ENCODE measurements at regions not wholly inside any gene's neighbourhood (a gene's known extent, or its start where the extent isn't known, plus 50 kb on each side); places are given as distances from the start of the nearest gene placed in this dataset.
A peak's percentile ranks its signal among the peaks of the same experiment; 100 is the strongest.

DNA sequence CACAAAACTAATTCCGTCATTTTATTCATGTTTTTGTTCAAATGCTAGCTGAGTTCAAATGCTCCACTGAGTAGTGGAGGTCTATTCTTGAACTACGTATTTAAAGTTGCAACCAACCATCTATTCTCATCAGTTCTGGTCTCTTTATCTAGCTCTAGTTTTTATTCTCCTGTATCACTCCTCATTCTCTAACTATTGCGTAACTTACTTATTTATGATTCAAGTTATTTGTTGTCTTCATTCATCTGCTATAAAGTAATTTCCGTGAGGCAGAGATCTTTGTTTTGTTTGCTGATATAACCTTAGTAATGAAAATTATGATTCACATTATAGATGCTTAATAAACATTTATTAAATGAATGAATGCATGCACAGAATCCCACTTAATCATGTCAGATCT is 221.6 kb upstream of the ASCC3 start:
- no peaks in the 10 kb centered on the region for H3F3A ChIP-seq (ENCODE audit: insufficient read depth)
- H3K4me3 ChIP-seq = no peak overlapping the region
- H3K36me3 ChIP-seq (ENCODE audit: low read depth) = no peaks in the 10 kb centered on the region
- no peaks in the 10 kb centered on the region for H3K9me2 ChIP-seq (ENCODE audit: insufficient read depth)
- no peak overlapping the region for H3K4me2 ChIP-seq (ENCODE audit: unreplicated experiment)
- H3K4me1 ChIP-seq (ENCODE audit: insufficient read depth) = no peaks in the 10 kb centered on the region
- H3K9me3 ChIP-seq (ENCODE audit: low read depth) = no peaks in the 10 kb centered on the region
- no peaks in the 10 kb centered on the region for H3K79me2 ChIP-seq (ENCODE audit: insufficient read depth)
- in situ Hi-C loops (cut with MboI) = no loop called here
- H3K9ac ChIP-seq = no peak overlapping the region
- no peaks in the 10 kb centered on the region for H3K27me3 ChIP-seq (replicated peaks; ENCODE audit: insufficient read depth)
- H2AFZ ChIP-seq = no peak overlapping the region
- H3K27ac ChIP-seq = no peak overlapping the region
- DNase-seq = no peak
- WGBS, 2 experiments (ENCODE audit: low coverage in 1 of 2, low lambda C conversion rate in 2 of 2, missing lambda C conversion rate in 2 of 2) = 34 to 44% methylated on average over 4 of the region's 4 CpGs
- TF ChIP-seq EZH2 (IDR thresholded peaks at IDR 0.05; ENCODE audit: insufficient read depth, poor library complexity, severe bottlenecking) = no peak
- TF ChIP-seq EZH2phosphoT487 (IDR thresholded peaks at IDR 0.05; ENCODE audit: insufficient read depth, low read depth) = no peak
- no peaks in the 10 kb centered on the region for H4K20me1 ChIP-seq (ENCODE audit: insufficient read depth)

- Histone ChIP-seq H3K27ac (no peak overlapping the region), H3K79me2 (ENCODE audit: insufficient read depth) (no peaks in the 10 kb centered on the region), H3K9ac (no peak overlapping the region), H3K9me2 (ENCODE audit: insufficient read depth) (no peaks in the 10 kb centered on the region), H3F3A (ENCODE audit: insufficient read depth) (no peaks in the 10 kb centered on the region), H3K27me3 (replicated peaks; ENCODE audit: insufficient read depth) (no peaks in the 10 kb centered on the region), H3K4me1 (ENCODE audit: insufficient read depth) (no peaks in the 10 kb centered on the region), H3K4me2 (ENCODE audit: unreplicated experiment) (no peak overlapping the region), H3K36me3 (ENCODE audit: low read depth) (no peaks in the 10 kb centered on the region), H3K9me3 (ENCODE audit: low read depth) (no peaks in the 10 kb centered on the region), H2AFZ (no peak overlapping the region), H3K4me3 (no peak overlapping the region), H4K20me1 (ENCODE audit: insufficient read depth) (no peaks in the 10 kb centered on the region)
- 45 to 58% methylated on average over 4 of the region's 4 CpGs for WGBS, 2 experiments (ENCODE audit: low coverage in 1 of 2, low lambda C conversion rate in 2 of 2, missing lambda C conversion rate in 2 of 2)
- DNase-seq = no peak
- no peak for TF ChIP-seq EZH2phosphoT487 (IDR thresholded peaks at IDR 0.05; ENCODE audit: insufficient read depth, low read depth)
- TF ChIP-seq EZH2 (IDR thresholded peaks at IDR 0.05; ENCODE audit: insufficient read depth, poor library complexity, severe bottlenecking) = no peak
- in situ Hi-C loops (cut with MboI) = no loop called here
Measured at GRCh38 chr6:101108286-101108685, 227.2 kb upstream of the ASCC3 start.

DNA sequence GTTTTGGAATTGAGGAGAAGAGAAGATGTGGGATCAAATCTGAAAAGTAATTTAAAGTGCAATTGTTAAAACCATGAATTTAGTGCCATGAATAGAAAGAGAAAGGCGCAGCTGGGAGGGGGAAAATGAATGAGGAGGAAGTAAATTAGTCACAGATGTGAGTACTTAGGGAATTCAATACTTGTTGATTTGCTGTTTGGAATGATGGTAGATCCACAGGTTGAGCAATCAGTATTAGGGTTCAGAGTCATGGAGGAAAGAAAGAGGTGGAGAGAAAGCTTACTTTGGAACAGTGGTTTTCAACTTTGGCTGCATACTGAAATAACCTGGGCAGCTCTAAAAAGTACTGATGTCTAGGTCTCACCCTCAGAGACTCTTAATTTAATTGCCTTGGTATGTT is 229.7 kb upstream of the ASCC3 start:
- Histone ChIP-seq H3K4me1 (ENCODE audit: insufficient read depth) (no peaks in the 10 kb centered on the region), H3K79me2 (ENCODE audit: insufficient read depth) (no peaks in the 10 kb centered on the region), H3K27me3 (replicated peaks; ENCODE audit: insufficient read depth) (no peaks in the 10 kb centered on the region), H3K36me3 (ENCODE audit: low read depth) (no peaks in the 10 kb centered on the region), H4K20me1 (ENCODE audit: insufficient read depth) (no peaks in the 10 kb centered on the region), H3K9ac (no peak overlapping the region), H3K4me3 (no peak overlapping the region), H3F3A (ENCODE audit: insufficient read depth) (no peaks in the 10 kb centered on the region), H3K4me2 (ENCODE audit: unreplicated experiment) (no peak overlapping the region), H2AFZ (no peak overlapping the region), H3K9me3 (ENCODE audit: low read depth) (no peaks in the 10 kb centered on the region), H3K27ac (no peak overlapping the region), H3K9me2 (ENCODE audit: insufficient read depth) (no peaks in the 10 kb centered on the region)
- TF ChIP-seq EZH2phosphoT487 (IDR thresholded peaks at IDR 0.05; ENCODE audit: insufficient read depth, low read depth) = no peak
- TF ChIP-seq EZH2 (IDR thresholded peaks at IDR 0.05; ENCODE audit: insufficient read depth, poor library complexity, severe bottlenecking) = no peak
- WGBS, 2 experiments (ENCODE audit: low coverage in 1 of 2, low lambda C conversion rate in 2 of 2, missing lambda C conversion rate in 2 of 2) = 5 to 17% methylated on average over 1 of the region's 1 CpG
- peak; percentile 0 for DNase-seq
- in situ Hi-C loops (cut with MboI) = no loop called here

DNA sequence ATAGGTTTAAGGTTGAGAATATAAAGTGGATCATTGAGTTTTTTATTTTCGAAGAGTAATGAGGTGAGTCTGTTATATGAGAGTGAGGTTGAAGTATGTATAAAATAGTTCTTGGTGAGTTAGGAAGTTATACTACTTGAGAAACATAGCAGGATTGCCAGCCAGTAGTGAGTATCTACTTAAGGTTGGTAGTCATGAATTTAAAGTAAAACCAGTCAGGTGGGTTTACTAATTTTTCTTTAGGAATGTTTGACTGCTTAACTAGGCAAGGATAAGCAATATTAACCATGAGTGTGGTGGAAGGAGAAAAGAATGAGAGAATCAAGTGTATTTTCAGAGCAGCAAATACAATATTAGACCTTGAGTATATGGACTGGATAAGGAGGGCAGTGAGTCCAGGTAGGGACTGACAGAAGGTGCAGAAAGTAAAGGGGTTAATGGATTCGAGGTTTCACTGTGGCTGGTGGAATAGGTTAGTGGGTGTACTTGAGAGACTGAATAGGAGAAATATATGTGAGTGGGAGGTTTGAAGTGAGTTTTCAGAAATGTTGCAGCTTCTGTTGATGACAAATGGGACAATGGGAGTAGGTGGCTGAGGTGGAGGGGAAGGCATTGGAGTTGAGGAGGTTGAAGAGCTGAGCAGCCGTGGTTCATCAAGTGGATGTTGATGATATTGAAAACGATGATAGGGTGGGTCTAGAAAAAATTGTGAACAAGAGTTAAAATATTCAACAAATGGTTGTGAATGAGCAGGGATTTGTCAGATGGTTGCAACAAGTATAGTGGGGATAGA is 232.5 kb upstream of the ASCC3 start:
- no peak for DNase-seq
- Histone ChIP-seq H3K9ac (no peak overlapping the region), H3K4me3 (no peak overlapping the region), H3K9me3 (ENCODE audit: low read depth) (no peaks in the 10 kb centered on the region), H3K36me3 (ENCODE audit: low read depth) (no peaks in the 10 kb centered on the region), H3K27ac (no peak overlapping the region), H3K79me2 (ENCODE audit: insufficient read depth) (no peaks in the 10 kb centered on the region), H2AFZ (no peak overlapping the region), H3K27me3 (replicated peaks; ENCODE audit: insufficient read depth) (no peaks in the 10 kb centered on the region), H3K4me1 (ENCODE audit: insufficient read depth) (no peaks in the 10 kb centered on the region), H4K20me1 (ENCODE audit: insufficient read depth) (no peaks in the 10 kb centered on the region), H3F3A (ENCODE audit: insufficient read depth) (no peaks in the 10 kb centered on the region), H3K4me2 (ENCODE audit: unreplicated experiment) (no peak overlapping the region), H3K9me2 (ENCODE audit: insufficient read depth) (no peaks in the 10 kb centered on the region)
- TF ChIP-seq EZH2phosphoT487 (IDR thresholded peaks at IDR 0.05; ENCODE audit: insufficient read depth, low read depth) (no peak), EZH2 (IDR thresholded peaks at IDR 0.05; ENCODE audit: insufficient read depth, poor library complexity, severe bottlenecking) (no peak)
- 22 to 25% methylated on average over 4 of the region's 4 CpGs for WGBS, 2 experiments (ENCODE audit: low coverage in 1 of 2, low lambda C conversion rate in 2 of 2, missing lambda C conversion rate in 2 of 2)
- in situ Hi-C loops (cut with MboI) = no loop called here

Data from GM23248 (cell line).